H9 (cell line): ENCODE measurements at regions not wholly inside any gene's neighbourhood (a gene's known extent, or its start where the extent isn't known, plus 50 kb on each side); places are given as distances from the start of the nearest gene placed in this dataset.

ENCODE experiments used
- DNase-seq: peaks from one replicate; pipeline ENCODE4 v3.0.0-alpha.2; 2017
- H2AFZ ChIP-seq: one replicate; pipeline ENCODE4 v1.6.1; 2013; ENCODE audit warnings: mild to moderate bottlenecking, low read length, control low read depth, moderate library complexity
- H2AK5ac ChIP-seq: 2 replicates; pipeline ENCODE4 v1.6.1; 2013; ENCODE audit warnings: low read length, control low read depth, mixed read lengths; ENCODE audit not compliant: insufficient read length
- H2BK120ac ChIP-seq: one replicate; pipeline ENCODE4 v1.6.1; 2013; ENCODE audit warnings: low read depth, mild to moderate bottlenecking, low read length, control low read depth, inconsistent platforms; ENCODE audit not compliant: poor library complexity, severe bottlenecking
- H2BK12ac ChIP-seq: 2 replicates; pipeline ENCODE4 v1.6.1; 2013; ENCODE audit warnings: low read length, control low read depth, mixed read lengths, low read depth; ENCODE audit not compliant: insufficient read length
- H2BK15ac ChIP-seq: 2 replicates; pipeline ENCODE4 v1.6.1; 2013; ENCODE audit warnings: low read depth, low read length, control low read depth
- H2BK20ac ChIP-seq: one replicate; pipeline ENCODE4 v1.6.1; 2013; ENCODE audit warnings: low read depth, mild to moderate bottlenecking, low read length, control low read depth, inconsistent platforms; ENCODE audit not compliant: poor library complexity, severe bottlenecking
- H2BK5ac ChIP-seq: 2 replicates; pipeline ENCODE4 v1.6.1; 2013; ENCODE audit warnings: low read length, control low read depth, mixed read lengths; ENCODE audit not compliant: insufficient read length
- H3K14ac ChIP-seq: 2 replicates; pipeline ENCODE4 v1.6.1; 2013; ENCODE audit warnings: low read length, control low read depth; ENCODE audit not compliant: insufficient read depth
- H3K18ac ChIP-seq: 2 replicates; pipeline ENCODE4 v1.6.1; 2013; ENCODE audit warnings: low read depth, mild to moderate bottlenecking, mixed read lengths, low read length, control low read depth; ENCODE audit not compliant: insufficient read length
- H3K23ac ChIP-seq: 2 replicates; pipeline ENCODE4 v1.6.1; 2013; ENCODE audit warnings: low read length, control low read depth, mixed read lengths, low read depth; ENCODE audit not compliant: insufficient read length
- H3K23me2 ChIP-seq: 2 replicates; pipeline ENCODE4 v1.6.1; 2013; ENCODE audit warnings: low read depth, mild to moderate bottlenecking, mixed read lengths, low read length, control low read depth; ENCODE audit not compliant: insufficient read length, poor library complexity, severe bottlenecking
- H3K27ac ChIP-seq: 2 replicates; pipeline ENCODE4 v1.5.1; 2013; ENCODE audit warnings: low read length, control low read depth, mixed read lengths, low read depth; ENCODE audit not compliant: insufficient read length
- H3K27me3 ChIP-seq: 2 replicates; pipeline ENCODE4 v1.6.1; 2013; ENCODE audit warnings: low read length, control low read depth, inconsistent platforms; ENCODE audit not compliant: insufficient read depth
- H3K4ac ChIP-seq: 2 replicates; pipeline ENCODE4 v1.6.1; 2013; ENCODE audit warnings: low read depth, mild to moderate bottlenecking, control low read depth, inconsistent platforms, low read length, moderate library complexity
- H3K4me1 ChIP-seq: 2 replicates; pipeline ENCODE4 v1.6.1; 2013; ENCODE audit warnings: low read length, control low read depth, inconsistent platforms; ENCODE audit not compliant: insufficient read depth
- H3K4me2 ChIP-seq: 2 replicates; pipeline ENCODE4 v1.6.1; 2013; ENCODE audit warnings: low read length, control low read depth, mixed read lengths; ENCODE audit not compliant: insufficient read length, insufficient read depth
- H3K56ac ChIP-seq: 2 replicates; pipeline ENCODE4 v1.6.1; 2013; ENCODE audit warnings: low read depth, mild to moderate bottlenecking, mixed read lengths, low read length, control low read depth; ENCODE audit not compliant: insufficient read length
- H3K79me1 ChIP-seq: 2 replicates; pipeline ENCODE4 v1.6.1; 2013; ENCODE audit warnings: low read depth, mild to moderate bottlenecking, moderate library complexity, low read length, control low read depth, inconsistent platforms; ENCODE audit not compliant: insufficient read depth, poor library complexity, severe bottlenecking
- H3K79me2 ChIP-seq: 2 replicates; pipeline ENCODE4 v1.6.1; 2013; ENCODE audit warnings: low read length, control low read depth, inconsistent platforms; ENCODE audit not compliant: insufficient read depth
- H3K9ac ChIP-seq: 2 replicates; pipeline ENCODE4 v1.6.1; 2013; ENCODE audit warnings: low read length, control low read depth, mixed read lengths; ENCODE audit not compliant: insufficient read length; ENCODE audit errors: extremely low read depth
- H3K9me3 ChIP-seq: one replicate; pipeline ENCODE4 v1.6.1; 2013; ENCODE audit warnings: low read depth, low read length, inconsistent platforms; ENCODE audit not compliant: control insufficient read depth
- H3T11ph ChIP-seq: one replicate; pipeline ENCODE4 v1.6.1; 2013; ENCODE audit warnings: mild to moderate bottlenecking, low read length, control low read depth, inconsistent platforms
- H4K20me1 ChIP-seq: one replicate; pipeline ENCODE4 v1.6.1; 2013; ENCODE audit not compliant: control insufficient read depth, insufficient read length, insufficient read depth
- H4K5ac ChIP-seq: 2 replicates; pipeline ENCODE4 v1.6.1; 2013; ENCODE audit warnings: low read depth, mild to moderate bottlenecking, mixed read lengths, low read length, control low read depth; ENCODE audit not compliant: insufficient read length
- H4K8ac ChIP-seq: replicated peaks from 2 replicates; pipeline ENCODE4 v1.6.1; 2013; ENCODE audit warnings: low read length, control low read depth, mixed read lengths, low read depth; ENCODE audit not compliant: insufficient read length
- H4K91ac ChIP-seq: 2 replicates; pipeline ENCODE4 v1.6.1; 2013; ENCODE audit warnings: low read depth, mild to moderate bottlenecking, moderate library complexity, mixed read lengths, low read length, control low read depth; ENCODE audit not compliant: insufficient read length
- H3K27ac Mint-ChIP-seq, 3 experiments: 2 replicates in 2 of 3; 3 replicates in 1 of 3; pipeline ENCODE4 v1.8.0; 2020 to 2021; ENCODE audit warnings: mixed read lengths in 3 of 3, mild to moderate bottlenecking in 1 of 3, moderate library complexity in 1 of 3
- H3K27me3 Mint-ChIP-seq: 2 replicates; pipeline ENCODE4 v1.8.0; 2021; ENCODE audit warnings: low read depth, mild to moderate bottlenecking, moderate library complexity, mixed read lengths
- H3K36me3 Mint-ChIP-seq, 3 experiments: 2 replicates in 2 of 3; 3 replicates in 1 of 3; pipeline ENCODE4 v1.8.0; 2020 to 2021; ENCODE audit warnings: low read depth in 3 of 3, mixed read lengths in 3 of 3; ENCODE audit not compliant: insufficient read depth in 1 of 3
- H3K4me1 Mint-ChIP-seq, 2 experiments: 2 replicates each; pipeline ENCODE4 v1.8.0; 2020; ENCODE audit warnings: mixed read lengths in 2 of 2
- H3K4me3 Mint-ChIP-seq, 2 experiments: 2 replicates in 1 of 2; 3 replicates in 1 of 2; pipeline ENCODE4 v1.8.0; 2020 to 2021; ENCODE audit warnings: mild to moderate bottlenecking in 2 of 2, mixed read lengths in 2 of 2, moderate library complexity in 1 of 2
- H3K9me3 Mint-ChIP-seq, 2 experiments: 2 replicates in 1 of 2; 3 replicates in 1 of 2; pipeline ENCODE4 v1.8.0; 2020; ENCODE audit warnings: mild to moderate bottlenecking in 2 of 2, mixed read lengths in 2 of 2, moderate library complexity in 1 of 2
- CTCF ChIP-seq: fragments of 200-600 bp; sonication (generic); conservative IDR thresholded peaks from 3 replicates; pipeline ENCODE4 v1.8.0; 2021; ENCODE audit warnings: antibody characterized with exemption, mild to moderate bottlenecking
- WGBS: extraction: QIAGEN DNeasy Blood & Tissue Kit; methylation state at CpG from one replicate; pipeline ENCODE4 v1.1.7; 2013; ENCODE audit warnings: missing lambda C conversion rate, low lambda C conversion rate, mixed read lengths; ENCODE audit not compliant: insufficient read length; ENCODE audit errors: extremely low coverage; 5-methylcytosine and 5-hydroxymethylcytosine counted together

GRCh38 chr1:79283451-79283850 lies 276.9 kb upstream of the ADGRL4 start:
- Histone ChIP-seq H3K9ac (no peak overlapping the region), H3T11ph (no peak overlapping the region), H3K79me2 (no peaks in the 10 kb centered on the region), H2BK120ac (no peak overlapping the region), H4K91ac (no peak overlapping the region), H2BK20ac (no peak overlapping the region), H3K4me1 (no peaks in the 10 kb centered on the region), H3K56ac (no peak overlapping the region), H3K79me1 (no peaks in the 10 kb centered on the region), H3K27me3 (no peaks in the 10 kb centered on the region), H3K14ac (no peak overlapping the region), H4K20me1 (no peaks in the 10 kb centered on the region), H2AK5ac (no peak overlapping the region), H2AFZ (no peak overlapping the region), H2BK12ac (no peak overlapping the region), H3K23me2 (no peaks in the 10 kb centered on the region), H2BK15ac (no peak overlapping the region), H3K23ac (no peak overlapping the region), H3K4me2 (no peak overlapping the region), H3K27ac (no peak overlapping the region), H4K8ac (no peak overlapping the region), H3K18ac (no peak overlapping the region), H3K4ac (no peak overlapping the region), H4K5ac (no peak overlapping the region), H2BK5ac (no peak overlapping the region), H3K9me3 (no peaks in the 10 kb centered on the region)
- H3K27ac Mint-ChIP-seq, result no peak overlapping the region
- no peak overlapping the region for H3K4me3 Mint-ChIP-seq
- peaks cover 4% of the 10 kb centered on the region in 2 experiments; a peak in 2 of 4 replicates for H3K4me1 Mint-ChIP-seq
- no peak for TF ChIP-seq CTCF
- DNase-seq, result no peak
- no peaks in the 10 kb centered on the region; a peak in 1 of 7 replicates for H3K36me3 Mint-ChIP-seq
- H3K27me3 Mint-ChIP-seq, result no peaks in the 10 kb centered on the region
- WGBS, result no CpG with 5 or more reads among the region's 10 CpGs
- H3K9me3 Mint-ChIP-seq, result no peaks in the 10 kb centered on the region
